PC-3 (cell line): ENCODE measurements at regions not wholly inside any gene's neighbourhood (a gene's known extent, or its start where the extent isn't known, plus 50 kb on each side); places are given as distances from the start of the nearest gene placed in this dataset.

Experiments
- ATAC-seq: fragments of 200-7000 bp; cut with Tn5 transposase; 2 replicates; pipeline ENCODE4 v1.9.1; 2020; ENCODE audit warnings: mild to moderate bottlenecking, moderate library complexity
- BruUV-seq: library from RNA; stranded (reverse); fragments of 400-500 nt; replicated peaks from 2 replicates; lab custom pipeline; 2021; lab: Mats Ljungman, UMichigan
- CTCF ChIA-PET: fragments of 300-600 bp; sonication (Branson Sonifier 250); formaldehyde crosslinking; loops from one replicate; lab custom pipeline; 2022; ENCODE audit warnings: antibody characterized with exemption; lab: Charles Lee
- POLR2A ChIA-PET: fragments of 300-600 bp; sonication (Branson Sonifier 250); formaldehyde crosslinking; loops from one replicate; lab custom pipeline; 2022; ENCODE audit warnings: antibody characterized with exemption; ENCODE audit not compliant: unreplicated experiment; lab: Charles Lee
- DNase-seq: peaks from one replicate; pipeline ENCODE4 v3.0.0-alpha.2; 2015
- H2AFZ ChIP-seq: fragments of 300-600 bp; sonication (generic); 2 replicates; pipeline ENCODE4 v1.6.0; 2016; ENCODE audit warnings: antibody characterized with exemption, low read length
- H3F3A ChIP-seq: fragments of 300-600 bp; sonication (generic); one replicate; pipeline ENCODE4 v1.6.0; 2017; ENCODE audit warnings: antibody characterized with exemption, low read length, control low read depth, mild to moderate bottlenecking; ENCODE audit not compliant: unreplicated experiment
- H3K27ac ChIP-seq: fragments of 300-600 bp; sonication (generic); 2 replicates; pipeline ENCODE4 v1.5.1; 2016; ENCODE audit warnings: mild to moderate bottlenecking, low read length
- H3K27me3 ChIP-seq: fragments of 300-600 bp; sonication (generic); 2 replicates; pipeline ENCODE4 v1.6.1; 2016; ENCODE audit warnings: low read length, mixed read lengths
- H3K36me3 ChIP-seq: fragments of 300-600 bp; sonication (generic); 2 replicates; pipeline ENCODE4 v1.6.1; 2016; ENCODE audit warnings: low read depth, mixed run types, low read length, mixed read lengths
- H3K4me1 ChIP-seq: fragments of 300-600 bp; sonication (generic); 2 replicates; pipeline ENCODE4 v1.5.1; 2016; ENCODE audit warnings: low read length; ENCODE audit not compliant: insufficient read depth
- H3K4me2 ChIP-seq: fragments of 300-600 bp; sonication (generic); 2 replicates; pipeline ENCODE4 v1.6.0; 2016; ENCODE audit warnings: low read length
- H3K4me3 ChIP-seq: fragments of 300-600 bp; sonication (generic); 2 replicates; pipeline ENCODE4 v1.5.1; 2016; ENCODE audit warnings: mild to moderate bottlenecking, low read length, mixed read lengths
- H3K79me2 ChIP-seq: fragments of 300-600 bp; sonication (generic); 2 replicates; pipeline ENCODE4 v1.6.1; 2017; ENCODE audit warnings: low read length, mixed read lengths
- H3K9ac ChIP-seq: fragments of 300-600 bp; sonication (generic); 2 replicates; pipeline ENCODE4 v1.6.0; 2016; ENCODE audit warnings: mild to moderate bottlenecking, low read length
- H3K9me2 ChIP-seq: fragments of 300-600 bp; sonication (generic); replicated peaks from 2 replicates; pipeline ENCODE4 v1.6.1; 2016; ENCODE audit warnings: mixed run types, low read length, mixed read lengths
- H3K9me3 ChIP-seq: fragments of 300-600 bp; sonication (generic); 2 replicates; pipeline ENCODE4 v1.6.1; 2016; ENCODE audit warnings: low read length, mixed read lengths
- H4K20me1 ChIP-seq: fragments of 300-600 bp; sonication (generic); 2 replicates; pipeline ENCODE4 v1.6.1; 2016; ENCODE audit warnings: low read length, mixed read lengths
- EZH2 ChIP-seq: fragments of 300-600 bp; sonication (generic); IDR thresholded peaks from one replicate; pipeline ENCODE4 v1.6.1; 2017; ENCODE audit warnings: antibody characterized with exemption, mild to moderate bottlenecking, low read length; ENCODE audit not compliant: unreplicated experiment
- EZH2phosphoT487 ChIP-seq: fragments of 300-600 bp; sonication (generic); IDR thresholded peaks from 2 replicates; pipeline ENCODE4 v1.6.1; 2018; ENCODE audit warnings: mild to moderate bottlenecking, antibody characterized with exemption, low read length, borderline replicate concordance
- intact Hi-C: fragments of 100-400 bp; cut with micrococcal nuclease; formaldehyde crosslinking; loops from 2 replicates; pipeline ENCODE4 v1.9.0; 2023
- TF ChIP-seq, protein P1 (sequence below): fragments of 300-600 bp; sonication (generic); conservative IDR thresholded peaks from 2 replicates; pipeline ENCODE4 v1.5.1; 2017; ENCODE audit warnings: antibody characterized with exemption, low read depth, mild to moderate bottlenecking, low read length

DNA sequence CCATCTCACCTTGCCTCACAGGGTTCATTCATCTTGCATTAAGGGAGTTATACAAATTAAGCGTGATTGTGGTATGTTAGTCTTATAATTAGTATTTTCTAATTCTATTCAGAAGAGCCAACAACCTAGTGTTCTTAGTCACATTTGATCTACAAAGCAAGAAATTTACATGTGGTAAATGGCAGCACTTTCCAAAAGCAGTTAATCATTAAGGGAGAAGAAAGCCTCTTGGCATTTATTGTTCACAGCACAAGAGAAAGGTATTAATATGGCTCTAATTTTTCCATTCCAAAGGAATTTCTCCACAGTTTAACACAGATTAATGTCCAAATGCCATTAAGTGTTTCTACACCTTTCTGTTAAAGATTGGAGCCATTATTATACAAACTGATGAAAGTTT, 1077.1 kb downstream of the ZPLD1 start:
- Histone ChIP-seq H3K9me2 (no peaks in the 10 kb centered on the region), H3K4me2 (no peak overlapping the region), H3K9ac (no peak overlapping the region), H2AFZ (no peak overlapping the region), H3K4me3 (no peak overlapping the region), H3K9me3 (no peaks in the 10 kb centered on the region), H4K20me1 (no peaks in the 10 kb centered on the region), H3K36me3 (no peaks in the 10 kb centered on the region), H3K27ac (no peak overlapping the region), H3K4me1 (no peaks in the 10 kb centered on the region), H3K27me3 (no peaks in the 10 kb centered on the region), H3F3A (no peaks in the 10 kb centered on the region), H3K79me2 (no peaks in the 10 kb centered on the region)
- no peak for DNase-seq
- ATAC-seq: no peak
- TF ChIP-seq EZH2phosphoT487: no peak
- no peak for TF ChIP-seq EZH2
- TF ChIP-seq, protein P1, sequence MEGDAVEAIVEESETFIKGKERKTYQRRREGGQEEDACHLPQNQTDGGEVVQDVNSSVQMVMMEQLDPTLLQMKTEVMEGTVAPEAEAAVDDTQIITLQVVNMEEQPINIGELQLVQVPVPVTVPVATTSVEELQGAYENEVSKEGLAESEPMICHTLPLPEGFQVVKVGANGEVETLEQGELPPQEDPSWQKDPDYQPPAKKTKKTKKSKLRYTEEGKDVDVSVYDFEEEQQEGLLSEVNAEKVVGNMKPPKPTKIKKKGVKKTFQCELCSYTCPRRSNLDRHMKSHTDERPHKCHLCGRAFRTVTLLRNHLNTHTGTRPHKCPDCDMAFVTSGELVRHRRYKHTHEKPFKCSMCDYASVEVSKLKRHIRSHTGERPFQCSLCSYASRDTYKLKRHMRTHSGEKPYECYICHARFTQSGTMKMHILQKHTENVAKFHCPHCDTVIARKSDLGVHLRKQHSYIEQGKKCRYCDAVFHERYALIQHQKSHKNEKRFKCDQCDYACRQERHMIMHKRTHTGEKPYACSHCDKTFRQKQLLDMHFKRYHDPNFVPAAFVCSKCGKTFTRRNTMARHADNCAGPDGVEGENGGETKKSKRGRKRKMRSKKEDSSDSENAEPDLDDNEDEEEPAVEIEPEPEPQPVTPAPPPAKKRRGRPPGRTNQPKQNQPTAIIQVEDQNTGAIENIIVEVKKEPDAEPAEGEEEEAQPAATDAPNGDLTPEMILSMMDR: no peak
- ChIA-PET CTCF (no interaction called here), POLR2A (no interaction called here)
- intact Hi-C loops: no loop called here
- no TSS peak for BruUV-seq

DNA sequence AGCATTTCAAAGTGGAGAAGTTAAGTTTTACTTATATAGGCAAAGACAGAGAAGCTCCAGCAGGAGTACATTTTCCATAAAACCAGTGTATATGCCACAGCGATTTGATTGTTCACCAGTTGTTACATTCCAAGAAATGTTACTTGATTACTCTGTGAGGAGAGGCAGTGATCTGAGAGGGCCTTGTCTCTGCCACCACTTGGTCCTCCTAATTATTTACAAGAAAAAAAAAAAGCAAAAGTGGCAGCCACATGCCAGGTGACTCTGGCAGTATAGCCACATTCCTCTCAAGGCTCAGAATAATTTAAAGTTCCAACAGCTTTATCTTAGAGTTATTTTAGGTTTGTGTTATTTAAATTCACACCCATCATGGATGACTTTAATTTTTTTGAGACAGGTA, 1077.8 kb downstream of the ZPLD1 start:
- no peaks in the 10 kb centered on the region for H3K79me2 ChIP-seq
- H3F3A ChIP-seq: no peaks in the 10 kb centered on the region
- no peak overlapping the region for H3K4me2 ChIP-seq
- intact Hi-C loops: no loop called here
- H3K36me3 ChIP-seq: no peaks in the 10 kb centered on the region
- TF ChIP-seq EZH2phosphoT487 (no peak), EZH2 (no peak)
- TF ChIP-seq, protein P1: no peak
- no peaks in the 10 kb centered on the region for H3K9me3 ChIP-seq
- no peaks in the 10 kb centered on the region for H3K4me1 ChIP-seq
- H3K27me3 ChIP-seq: no peaks in the 10 kb centered on the region
- no peaks in the 10 kb centered on the region for H4K20me1 ChIP-seq
- ChIA-PET POLR2A (no interaction called here), CTCF (no interaction called here)
- H2AFZ ChIP-seq: no peak overlapping the region
- no peaks in the 10 kb centered on the region for H3K9me2 ChIP-seq
- DNase-seq (no peak), ATAC-seq (no peak)
- H3K4me3 ChIP-seq: no peak overlapping the region
- BruUV-seq: no TSS peak
- H3K9ac ChIP-seq: no peak overlapping the region
- H3K27ac ChIP-seq: no peak overlapping the region

DNA sequence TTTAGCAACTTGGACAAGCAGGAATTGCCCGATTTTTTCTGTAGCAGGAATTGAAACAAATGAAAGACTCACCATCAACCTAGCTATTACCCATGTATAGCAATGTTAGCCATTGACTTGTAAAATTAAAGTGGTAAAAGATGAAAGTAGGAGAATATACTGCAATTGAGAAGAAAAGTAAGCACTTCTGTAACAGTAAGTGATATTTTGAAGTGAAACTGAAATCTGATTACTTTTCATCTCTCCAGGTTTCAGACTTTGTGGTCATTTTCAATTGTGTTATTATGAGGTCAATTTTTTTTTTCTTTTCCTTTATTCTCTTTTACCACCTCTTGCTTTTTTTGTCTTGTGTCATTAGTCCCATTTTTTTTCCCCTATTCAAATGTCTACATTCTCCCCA, 1078.2 kb downstream of the ZPLD1 start:
- no peaks in the 10 kb centered on the region for H4K20me1 ChIP-seq
- POLR2A ChIA-PET: no interaction called here
- CTCF ChIA-PET: no interaction called here
- H3K4me3 ChIP-seq: no peak overlapping the region
- H2AFZ ChIP-seq: no peak overlapping the region
- H3K9me3 ChIP-seq: no peaks in the 10 kb centered on the region
- H3K9me2 ChIP-seq: no peaks in the 10 kb centered on the region
- no peaks in the 10 kb centered on the region for H3F3A ChIP-seq
- H3K27ac ChIP-seq: no peak overlapping the region
- DNase-seq (no peak), ATAC-seq (no peak)
- no peak overlapping the region for H3K9ac ChIP-seq
- intact Hi-C loops: no loop called here
- BruUV-seq: no TSS peak
- H3K4me1 ChIP-seq: no peaks in the 10 kb centered on the region
- H3K4me2 ChIP-seq: no peak overlapping the region
- no peaks in the 10 kb centered on the region for H3K36me3 ChIP-seq
- H3K79me2 ChIP-seq: no peaks in the 10 kb centered on the region
- TF ChIP-seq EZH2: no peak
- TF ChIP-seq, protein P1: no peak
- TF ChIP-seq EZH2phosphoT487: no peak
- H3K27me3 ChIP-seq: no peaks in the 10 kb centered on the region
